HG02981 (cell line): ENCODE measurements at regions not wholly inside any gene's neighbourhood (a gene's known extent, or its start where the extent isn't known, plus 50 kb on each side); places are given as distances from the start of the nearest gene placed in this dataset.

Experiments
- ATAC-seq: cut with Tn5 transposase; IDR thresholded peaks from one replicate; pipeline ENCODE4 v1.9.1; 2021; ENCODE audit warnings: mild to moderate bottlenecking, moderate library complexity; ENCODE audit not compliant: unreplicated experiment

DNA sequence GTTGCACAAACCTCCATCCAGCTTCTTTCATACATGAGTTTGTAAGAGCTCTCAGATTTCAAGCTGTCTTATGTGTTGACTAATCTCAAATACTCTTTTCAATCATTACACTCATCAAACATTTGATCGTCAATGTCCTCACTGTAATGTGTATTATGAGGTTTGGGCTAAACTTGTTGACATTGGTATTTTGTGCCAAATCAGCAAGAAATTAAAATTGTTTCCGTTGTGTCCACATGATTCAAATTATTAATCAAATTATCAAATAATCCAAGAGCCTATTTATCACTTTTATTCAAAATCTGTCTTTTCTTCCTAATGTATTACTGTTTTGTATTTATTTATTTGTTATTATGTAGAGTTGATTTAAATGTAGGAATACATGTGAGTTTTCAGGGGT is 283.4 kb downstream of the GAS1 start:
- no peak for ATAC-seq

DNA sequence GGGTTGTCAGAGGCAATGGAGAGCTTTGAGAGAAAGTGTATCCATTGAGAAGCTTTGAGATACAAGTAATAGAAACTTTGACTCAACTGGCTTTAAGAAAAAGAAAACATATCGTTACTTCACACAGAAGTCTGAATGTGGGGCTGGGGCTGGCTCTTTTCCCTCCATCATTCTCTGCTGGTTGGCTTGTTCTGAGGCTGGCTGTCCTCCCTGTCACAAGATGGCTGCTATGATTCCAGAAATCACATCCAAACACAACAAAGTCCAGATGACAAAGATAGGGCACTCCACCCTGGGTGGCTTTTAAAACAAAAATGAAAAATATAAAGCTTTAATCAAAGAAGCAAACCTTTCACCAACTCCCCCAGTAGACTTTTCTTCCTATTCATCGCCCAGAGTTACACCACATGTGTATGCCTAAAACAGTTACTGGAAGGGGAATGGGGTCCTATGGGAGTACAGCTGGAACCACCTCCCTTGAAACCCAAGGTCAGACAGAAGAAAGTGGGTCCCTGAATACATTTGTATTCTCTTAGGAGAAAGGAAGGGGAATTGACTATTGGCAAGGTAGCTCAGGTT is 284.3 kb downstream of the GAS1 start:
- no peak for ATAC-seq

DNA sequence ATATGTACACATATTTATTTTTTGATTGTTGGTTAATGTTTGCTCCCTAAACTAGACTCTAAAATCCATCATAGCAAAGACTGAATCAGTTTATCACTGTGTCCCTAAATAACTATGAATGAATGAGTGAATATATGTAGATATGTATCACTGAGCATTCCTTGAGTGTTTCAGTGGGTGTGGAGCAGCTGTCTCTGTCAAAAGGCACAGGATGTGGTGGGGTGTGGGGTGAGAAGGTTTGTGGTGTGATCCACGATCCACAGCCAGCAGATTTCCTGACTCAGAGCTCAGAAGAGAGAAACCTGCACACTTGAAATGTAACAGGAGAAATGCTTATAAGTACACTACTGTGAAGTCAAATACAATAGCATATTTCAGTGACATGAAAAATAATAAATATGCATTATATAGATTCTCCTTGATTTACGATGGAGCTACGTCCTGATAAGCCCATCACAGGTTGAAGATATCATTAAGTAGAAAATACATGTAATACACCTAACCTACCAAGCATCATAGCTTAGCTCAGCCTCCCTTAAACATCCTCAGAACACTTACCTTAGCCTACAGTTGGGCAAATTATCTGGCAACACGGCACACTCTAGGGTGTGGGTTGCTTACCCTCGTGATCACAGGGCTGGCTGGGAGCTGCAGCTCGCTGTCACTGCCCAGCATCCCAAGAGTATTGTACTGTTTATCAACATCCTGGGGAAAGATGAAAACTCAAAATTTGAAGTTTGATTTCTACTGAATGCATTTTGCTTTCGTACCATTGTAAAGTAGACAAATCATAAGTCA is 287.0 kb downstream of the GAS1 start:
- ATAC-seq: no peak

DNA sequence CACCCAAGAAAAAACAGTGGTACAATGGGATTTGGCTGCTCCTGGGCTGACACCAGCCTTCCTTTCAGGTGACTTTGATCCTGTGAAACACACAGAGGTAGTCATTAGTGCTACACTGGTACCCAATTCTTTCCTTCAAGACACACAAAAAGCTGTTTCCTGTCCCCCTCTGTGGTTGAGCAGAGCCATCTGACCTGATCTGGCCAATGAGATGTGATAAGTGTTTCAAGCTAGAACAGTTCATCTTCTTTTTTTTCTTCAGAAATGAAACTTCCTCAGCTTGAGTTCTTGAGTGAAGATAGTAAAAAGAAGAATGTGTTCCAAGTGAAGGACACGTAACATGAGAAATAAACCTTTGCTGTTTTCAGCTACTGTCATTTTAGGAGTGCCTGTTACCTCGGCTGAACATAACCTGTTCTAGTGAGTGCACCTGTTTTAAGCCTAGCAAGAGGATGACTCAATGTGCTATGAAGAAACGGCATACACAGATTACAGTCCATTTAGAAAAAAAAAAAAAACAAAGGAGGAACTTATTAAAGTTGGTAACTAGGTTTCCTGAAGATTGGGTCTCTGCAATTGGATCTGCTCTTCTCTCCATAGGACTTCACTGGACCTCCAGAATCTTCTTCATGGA is 287.8 kb downstream of the GAS1 start:
- ATAC-seq: no peak

DNA sequence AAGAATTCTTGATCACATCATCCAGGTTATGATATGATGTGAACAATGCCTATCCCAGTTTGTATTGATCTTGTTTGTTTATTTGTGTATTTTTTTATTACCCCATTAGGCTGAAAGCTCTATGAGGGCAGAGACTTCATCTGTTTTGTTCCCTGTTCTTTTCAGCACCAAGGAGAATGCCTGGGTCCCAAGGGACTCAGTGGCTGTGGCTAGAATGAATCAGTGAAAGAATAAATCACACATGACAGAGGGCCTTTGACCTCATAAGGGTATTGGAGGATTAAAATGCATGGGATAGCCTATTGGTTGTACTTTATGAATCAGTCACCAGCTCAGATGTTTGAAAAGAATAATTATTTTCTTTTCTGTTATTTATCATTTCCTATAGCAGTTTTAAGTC is 292.2 kb downstream of the GAS1 start:
- ATAC-seq: no peak

DNA sequence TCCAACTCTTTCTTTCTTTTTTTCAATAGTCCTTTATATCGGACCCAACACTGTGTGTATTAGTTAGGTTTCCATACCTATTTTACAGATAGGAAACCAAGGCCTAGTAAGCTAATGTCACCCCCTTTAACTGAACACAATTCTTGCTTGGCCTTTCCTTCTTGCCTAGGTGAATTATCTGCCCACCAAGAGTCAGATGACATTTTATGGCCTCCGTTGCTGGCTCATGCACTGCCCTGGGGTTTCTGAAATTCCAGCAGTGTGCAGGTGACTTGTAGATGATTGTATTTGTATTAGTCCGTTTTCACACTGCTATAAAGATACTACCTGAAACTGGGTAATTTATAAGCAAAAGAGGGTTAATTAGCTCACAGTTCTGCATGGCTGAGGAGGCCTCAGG is 293.8 kb downstream of the GAS1 start:
- no peak for ATAC-seq

DNA sequence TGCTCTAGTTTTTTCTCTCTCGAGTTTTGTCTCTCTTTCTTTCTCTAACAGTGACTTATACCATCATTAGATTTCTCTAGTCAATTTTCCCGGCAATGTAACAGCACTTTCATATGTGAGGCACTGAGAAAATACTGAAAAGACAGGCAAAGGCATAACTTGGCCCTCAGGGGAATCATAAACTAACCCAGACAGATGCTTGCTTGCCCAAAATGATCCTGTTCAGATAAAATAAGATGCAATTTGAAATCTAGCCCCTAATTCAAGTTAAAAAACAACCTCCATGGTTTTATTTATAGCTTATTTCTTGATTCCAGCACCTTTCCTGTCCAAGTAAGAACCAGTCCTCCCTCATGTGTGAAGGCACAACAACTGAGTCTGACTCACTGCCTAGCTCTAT is 294.6 kb downstream of the GAS1 start:
- ATAC-seq: no peak

DNA sequence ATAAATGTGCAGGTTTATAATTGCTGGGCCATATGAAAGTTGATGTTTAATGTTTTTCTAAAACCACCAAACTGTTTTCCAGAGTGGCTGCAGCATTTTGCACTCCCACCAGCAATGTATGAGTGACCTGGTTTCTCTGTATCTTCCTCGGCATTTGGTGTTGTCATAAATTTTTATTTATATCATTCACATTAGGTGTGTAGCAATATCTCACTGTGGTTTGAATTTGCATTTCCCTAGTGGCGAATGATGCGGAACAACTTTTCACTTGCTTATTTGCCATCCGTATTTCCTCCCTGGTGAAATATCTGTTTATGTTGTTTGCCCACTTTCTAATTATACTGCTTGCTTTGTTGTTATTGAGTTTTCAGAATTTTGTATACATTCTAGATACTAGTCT is 295.7 kb upstream of the TUT7 start:
- ATAC-seq: no peak

DNA sequence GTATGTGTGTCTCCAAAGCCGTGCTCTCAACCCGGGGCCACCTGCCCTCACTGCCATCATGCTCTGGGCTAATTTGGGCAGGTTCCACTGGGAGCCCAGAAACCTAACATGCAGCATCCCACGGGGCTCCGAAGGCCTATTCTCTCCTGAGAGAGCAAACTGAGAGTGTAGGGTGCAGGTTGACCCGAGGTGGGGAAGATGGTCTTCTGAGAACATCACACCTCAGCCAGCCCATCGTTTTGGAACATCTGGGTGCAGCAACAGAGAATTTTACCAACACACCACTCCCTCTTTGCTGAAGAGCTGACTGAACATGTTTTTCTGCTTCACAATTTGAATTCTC is 294.6 kb upstream of the TUT7 start:
- no peak for ATAC-seq

DNA sequence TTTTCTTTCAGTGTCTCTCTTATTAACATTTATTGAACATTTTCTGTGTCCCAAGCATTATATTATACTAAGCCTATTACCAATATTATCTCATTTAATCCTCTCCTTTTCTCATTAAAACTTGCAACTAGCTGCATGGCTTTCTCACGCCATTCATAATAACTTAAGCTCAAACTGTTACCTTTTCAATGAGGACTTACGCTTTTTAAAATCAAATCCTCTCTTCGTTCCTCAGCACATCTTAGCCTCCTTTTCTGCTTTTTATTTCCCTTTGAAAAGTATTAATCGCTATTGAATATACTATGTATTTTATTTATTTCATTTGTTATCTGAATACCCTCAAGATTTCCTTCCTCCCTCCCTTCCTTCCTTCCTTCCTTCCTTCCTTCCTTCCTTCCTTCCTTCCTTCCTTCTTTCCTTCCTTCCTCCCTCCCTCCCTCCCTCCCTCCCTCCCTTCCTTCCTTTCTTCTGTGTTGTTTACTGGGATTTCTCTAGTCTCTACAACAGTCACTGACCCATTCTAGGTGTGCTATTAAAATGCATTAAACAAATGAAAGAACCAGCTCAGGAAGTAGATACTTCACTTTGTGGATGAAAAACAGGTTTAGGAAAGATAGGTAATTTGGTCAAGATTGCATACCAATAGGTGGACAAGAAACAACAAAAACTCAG is 294.1 kb upstream of the TUT7 start:
- no peak for ATAC-seq

DNA sequence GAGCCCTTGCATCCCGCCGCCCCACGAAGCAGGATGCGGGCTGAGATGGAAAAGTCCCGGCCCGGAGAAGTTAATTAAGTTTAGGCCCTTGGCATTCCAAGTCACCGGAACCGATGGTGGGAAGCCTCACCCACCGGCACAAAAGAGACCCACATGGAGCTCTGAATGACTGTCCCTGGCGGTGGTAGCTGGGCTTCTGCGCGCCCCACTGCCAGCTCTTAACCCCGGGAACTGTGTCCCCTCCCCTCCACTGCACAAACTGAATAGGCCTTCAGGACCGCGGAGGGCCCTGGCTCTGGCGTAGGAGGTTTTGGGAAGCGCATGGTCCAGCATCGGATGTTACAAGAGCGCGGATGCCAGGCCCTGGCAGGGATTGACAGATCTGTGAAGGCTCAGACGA is 291.1 kb upstream of the TUT7 start:
- ATAC-seq: no peak

DNA sequence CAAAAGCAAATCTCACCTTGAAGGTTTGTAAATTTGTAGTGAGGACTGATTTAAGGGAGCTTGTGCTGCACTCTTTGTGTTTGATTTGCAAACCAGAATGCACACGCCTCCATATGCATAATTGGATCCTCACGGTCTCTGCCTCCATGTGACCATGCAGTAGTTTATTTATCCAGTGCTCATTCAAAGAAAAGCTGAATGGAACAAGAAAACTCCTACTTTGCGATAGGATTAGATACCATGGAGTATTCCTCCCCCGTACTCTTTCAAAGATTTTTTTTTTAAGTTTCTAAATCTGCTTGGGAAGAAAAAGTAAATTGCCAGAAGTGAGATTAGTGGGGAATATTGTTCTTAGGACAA is 290.4 kb upstream of the TUT7 start:
- no peak for ATAC-seq

DNA sequence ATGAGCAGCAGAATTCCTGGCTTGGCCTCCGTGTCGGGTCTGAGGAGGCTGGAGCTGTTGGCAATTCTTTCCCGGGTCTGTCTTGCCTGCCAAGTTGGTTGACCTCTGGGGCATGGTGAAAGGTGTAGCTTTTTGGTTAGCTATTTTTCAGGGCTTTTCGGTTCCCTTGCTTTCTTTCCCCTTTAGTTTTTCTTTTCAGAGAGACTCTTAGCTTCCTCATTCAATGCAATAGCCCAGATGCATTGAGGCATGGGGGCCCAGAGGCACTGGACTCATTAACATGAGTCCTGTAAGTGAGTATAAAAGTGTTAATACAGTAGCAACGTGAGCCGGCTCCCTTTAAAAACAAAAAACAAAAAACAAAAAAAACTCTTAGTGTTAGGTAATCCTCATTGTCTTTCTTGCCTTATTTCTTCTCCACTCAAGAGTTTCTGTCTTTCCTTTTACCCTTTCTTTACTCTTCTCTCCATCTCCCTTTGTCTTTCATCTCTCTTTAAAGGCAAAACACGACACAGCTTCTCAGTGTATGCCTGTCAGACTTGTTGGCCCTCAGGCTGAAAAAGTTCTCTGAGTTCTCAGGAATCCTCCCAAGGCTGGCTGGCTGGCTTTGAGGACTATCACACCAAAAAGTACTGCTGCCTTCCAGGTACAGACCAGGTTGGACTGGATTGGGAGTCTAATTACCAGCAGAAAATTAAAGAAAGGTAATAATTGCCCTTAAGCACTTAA is 289.9 kb upstream of the TUT7 start:
- ATAC-seq: no peak

DNA sequence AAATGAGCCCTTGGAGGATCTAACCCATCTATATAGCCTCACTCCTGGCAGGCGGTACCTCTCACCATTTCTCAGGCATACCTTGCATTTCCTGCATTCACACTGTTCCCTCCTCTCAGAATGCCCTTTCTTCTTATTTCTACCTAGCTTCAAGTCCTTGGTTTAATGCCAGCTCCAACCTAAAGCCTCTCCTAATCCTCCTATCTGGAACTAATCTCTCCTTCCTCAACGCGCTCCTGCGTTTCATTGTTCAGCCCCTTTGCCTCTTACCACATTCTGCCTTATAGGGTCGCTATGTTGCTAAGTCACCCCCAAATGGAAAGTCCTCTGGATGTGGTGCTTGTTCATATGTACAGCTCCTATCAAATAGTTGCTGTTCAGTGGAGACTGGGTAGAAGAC is 288.5 kb upstream of the TUT7 start:
- no peak for ATAC-seq

DNA sequence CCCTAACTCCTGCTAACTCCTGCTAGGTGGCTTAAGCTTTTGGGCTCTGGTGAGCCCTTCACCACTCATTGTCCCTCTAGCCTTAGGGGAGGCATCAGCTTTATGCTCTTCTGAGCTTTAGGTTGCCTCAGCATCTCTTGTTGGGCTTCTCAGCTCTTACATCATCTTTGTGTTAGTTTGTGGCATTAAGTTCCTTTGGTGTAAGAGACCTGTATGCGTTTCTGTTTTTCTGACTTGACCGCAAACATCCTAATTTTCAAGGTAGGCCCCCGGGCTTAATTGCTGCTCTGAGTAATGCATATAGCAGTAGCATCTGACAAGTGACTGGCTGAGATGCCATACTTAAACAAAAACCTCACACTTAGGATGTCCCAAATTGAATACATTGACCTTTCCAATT is 287.8 kb upstream of the TUT7 start:
- ATAC-seq: no peak

DNA sequence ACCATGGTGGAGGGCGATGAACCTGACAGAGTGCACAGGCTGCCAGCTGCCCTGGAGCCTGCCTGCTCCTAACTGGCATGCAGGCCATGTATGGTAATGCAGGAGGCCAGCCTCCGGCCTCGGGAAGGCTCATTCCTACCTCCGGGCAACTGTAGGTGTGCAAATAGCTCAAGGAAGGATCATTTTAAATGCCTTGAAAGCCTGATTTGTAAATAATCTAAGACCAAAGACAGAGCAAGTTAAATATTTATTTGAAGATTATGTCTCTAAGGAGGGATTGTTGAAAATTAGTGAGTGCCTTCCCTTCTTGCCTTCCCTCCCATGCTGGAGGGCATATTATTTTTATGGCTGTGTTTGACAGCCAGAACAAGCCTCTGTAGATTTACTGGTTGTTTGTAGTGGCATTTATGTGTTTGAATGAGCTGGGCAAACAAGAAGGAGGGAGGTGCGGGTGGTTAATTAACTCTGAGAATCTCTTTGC is 285.7 kb upstream of the TUT7 start:
- ATAC-seq: no peak

DNA sequence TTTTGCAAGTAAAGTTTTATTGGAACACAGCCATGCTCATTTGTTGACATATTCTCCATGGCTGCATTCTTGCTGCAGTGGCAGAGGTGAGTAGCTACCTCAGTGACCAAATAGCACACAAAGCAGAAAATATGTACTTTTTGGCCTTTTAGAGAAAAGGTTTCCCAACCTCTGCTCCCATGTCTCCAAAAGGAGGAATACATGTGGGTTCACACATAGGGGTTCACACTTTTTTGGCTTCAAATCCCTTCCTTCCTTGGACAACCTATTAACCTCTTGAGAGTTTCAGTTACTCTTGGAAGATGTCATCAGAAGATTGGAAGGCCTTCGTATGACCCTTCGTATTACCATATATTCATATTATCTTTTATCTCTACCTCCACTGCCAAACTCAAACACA is 285.1 kb upstream of the TUT7 start:
- ATAC-seq: no peak

DNA sequence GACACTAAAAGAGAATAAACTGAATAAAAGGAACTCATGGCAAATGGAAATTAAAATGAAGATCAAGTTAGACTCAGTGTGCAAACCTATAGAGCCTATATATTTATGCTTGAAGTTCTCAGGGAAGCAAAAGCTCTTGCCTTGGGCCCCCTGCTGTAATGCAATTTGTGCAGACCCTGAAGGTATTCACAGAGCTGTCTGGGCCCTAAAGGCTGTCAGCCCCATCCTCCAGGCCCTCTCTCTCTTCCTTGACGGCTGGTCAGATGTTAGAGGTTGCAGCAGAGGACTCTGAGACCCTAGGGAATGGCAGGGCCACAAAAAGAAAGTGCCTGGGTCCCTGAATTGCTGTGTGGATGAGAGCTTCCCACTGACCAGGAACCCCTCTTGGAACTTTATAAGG is 283.9 kb upstream of the TUT7 start:
- ATAC-seq: no peak

DNA sequence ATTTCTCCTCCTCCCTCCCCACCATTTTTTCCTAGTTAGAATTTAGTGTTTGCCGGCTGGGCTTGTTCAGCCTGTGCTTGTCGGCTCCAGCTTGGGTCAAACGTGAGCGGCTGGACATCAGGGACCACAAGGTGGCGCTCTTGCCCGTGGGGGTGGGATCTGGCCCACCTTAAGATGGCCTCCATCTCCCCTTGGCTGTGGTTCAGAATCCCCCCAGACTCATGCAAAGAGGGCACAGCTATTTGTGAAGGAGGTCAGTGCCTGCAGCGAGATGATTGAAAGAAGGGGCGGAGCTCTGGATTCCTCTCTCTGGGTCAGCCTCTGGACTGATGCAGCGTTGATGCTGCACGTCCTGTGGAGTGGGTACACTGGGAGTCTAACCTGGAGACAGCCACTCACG is 283.3 kb upstream of the TUT7 start:
- ATAC-seq: no peak

DNA sequence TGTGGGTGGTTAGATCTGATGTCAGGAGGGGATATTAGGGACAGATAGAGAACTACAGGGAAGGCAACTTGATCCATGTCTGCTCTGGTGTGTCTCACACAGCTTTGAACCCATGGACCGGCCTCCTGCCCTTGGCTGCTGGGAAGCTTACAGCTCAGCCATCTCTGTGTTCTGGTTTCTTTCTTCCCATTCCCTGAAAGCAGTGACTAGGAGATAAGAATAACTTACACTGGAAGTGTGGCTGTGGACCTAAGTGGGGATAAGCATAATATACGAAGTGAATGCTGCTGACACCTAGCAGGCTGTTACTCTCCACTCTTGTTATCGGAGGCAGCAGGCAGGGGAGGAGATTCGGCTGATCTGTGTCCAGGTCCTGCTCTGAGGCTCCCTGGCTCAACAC is 282.3 kb upstream of the TUT7 start:
- no peak for ATAC-seq

DNA sequence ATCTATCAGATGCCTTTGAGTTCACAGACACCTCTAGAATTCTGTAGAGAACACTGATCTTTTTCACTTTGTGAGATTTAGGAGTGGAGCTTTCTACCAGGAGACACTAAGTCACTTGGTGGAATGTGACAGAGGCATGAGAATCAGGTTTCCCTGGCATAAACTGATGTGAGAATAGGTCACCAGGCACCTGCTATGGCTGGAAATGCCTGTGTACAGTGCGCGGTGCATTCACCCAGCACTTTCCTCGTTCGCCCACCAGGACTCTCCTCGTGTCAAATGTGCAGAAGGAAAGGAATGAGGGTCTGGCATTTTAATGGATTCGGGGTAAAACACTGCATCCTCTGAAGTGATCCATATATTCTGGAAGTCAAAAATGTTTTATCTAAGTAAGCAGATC is 281.8 kb upstream of the TUT7 start:
- ATAC-seq: no peak
